ENCODE measurements at regions not wholly inside any gene's neighbourhood (a gene's known extent, or its start where the extent isn't known, plus 50 kb on each side); places are given as distances from the start of the nearest gene placed in this dataset.
"Not testable (repeated sequence)": the region's sequence is repeated elsewhere in the genome, so short reads cannot be mapped to it uniquely, and the experiment has no call there.

- H3K4me1 ChIP-seq (ENCODE audit: control insufficient read depth, insufficient read depth, low read length, poor library complexity, severe bottlenecking); H3K4me3 ChIP-seq (ENCODE audit: extremely low read depth, insufficient read depth, low read length, poor library complexity, severe bottlenecking); H3K36me3 ChIP-seq (ENCODE audit: control insufficient read depth, insufficient read depth, low read length); H3K9me3 ChIP-seq (ENCODE audit: control insufficient read depth, low read length); H3K27ac ChIP-seq (ENCODE audit: low read depth, low read length, severe bottlenecking): not testable (repeated sequence)
- WGBS, 2 experiments (ENCODE audit: insufficient coverage in 2 of 2), result no CpG with 5 or more reads among the region's 1 CpG
These were observed 98.9 kb upstream of the BCHE start for GRCh38 chr3:165936081-165936480.

GRCh38 chr3:165924301-165924791 is 87.1 kb upstream of the BCHE start:
- not testable (repeated sequence) for H3K9me3 ChIP-seq (ENCODE audit: control insufficient read depth, low read length); H3K4me3 ChIP-seq (ENCODE audit: extremely low read depth, insufficient read depth, low read length, poor library complexity, severe bottlenecking); H3K4me1 ChIP-seq (ENCODE audit: control insufficient read depth, insufficient read depth, low read length, poor library complexity, severe bottlenecking); H3K27ac ChIP-seq (ENCODE audit: low read depth, low read length, severe bottlenecking); H3K36me3 ChIP-seq (ENCODE audit: control insufficient read depth, insufficient read depth, low read length)
- 93 to 100% methylated on average over 9 to 17 of the region's 29 CpGs for WGBS, 2 experiments (ENCODE audit: insufficient coverage in 2 of 2)

- WGBS, 2 experiments (ENCODE audit: insufficient coverage in 2 of 2), result 87 to 92% methylated on average over 5 of the region's 5 CpGs
- no peaks in the 10 kb centered on the region for H3K9me3 ChIP-seq (ENCODE audit: control insufficient read depth, low read length)
- H3K36me3 ChIP-seq (ENCODE audit: control insufficient read depth, insufficient read depth, low read length), result no peaks in the 10 kb centered on the region
- H3K4me3 ChIP-seq (ENCODE audit: extremely low read depth, insufficient read depth, low read length, poor library complexity, severe bottlenecking), result no peak overlapping the region
- H3K27ac ChIP-seq (ENCODE audit: low read depth, low read length, severe bottlenecking), result no peak overlapping the region
- H3K4me1 ChIP-seq (ENCODE audit: control insufficient read depth, insufficient read depth, low read length, poor library complexity, severe bottlenecking), result no peaks in the 10 kb centered on the region
These were observed 83.8 kb upstream of the BCHE start for GRCh38 chr3:165920984-165921383.

GRCh38 chr3:165919284-165919683 is 82.1 kb upstream of the BCHE start:
- H3K27ac ChIP-seq (ENCODE audit: low read depth, low read length, severe bottlenecking), result no peak overlapping the region
- no peaks in the 10 kb centered on the region for H3K9me3 ChIP-seq (ENCODE audit: control insufficient read depth, low read length)
- no CpG with 5 or more reads among the region's 4 CpGs for WGBS, 2 experiments (ENCODE audit: insufficient coverage in 2 of 2)
- H3K36me3 ChIP-seq (ENCODE audit: control insufficient read depth, insufficient read depth, low read length), result no peaks in the 10 kb centered on the region
- H3K4me1 ChIP-seq (ENCODE audit: control insufficient read depth, insufficient read depth, low read length, poor library complexity, severe bottlenecking), result no peaks in the 10 kb centered on the region
- H3K4me3 ChIP-seq (ENCODE audit: extremely low read depth, insufficient read depth, low read length, poor library complexity, severe bottlenecking), result no peak overlapping the region

GRCh38 chr3:165918657-165918979 is 81.4 kb upstream of the BCHE start:
- Histone ChIP-seq H3K36me3 (ENCODE audit: control insufficient read depth, insufficient read depth, low read length) (no peaks in the 10 kb centered on the region), H3K4me3 (ENCODE audit: extremely low read depth, insufficient read depth, low read length, poor library complexity, severe bottlenecking) (no peak overlapping the region), H3K9me3 (ENCODE audit: control insufficient read depth, low read length) (no peaks in the 10 kb centered on the region), H3K27ac (ENCODE audit: low read depth, low read length, severe bottlenecking) (no peak overlapping the region), H3K4me1 (ENCODE audit: control insufficient read depth, insufficient read depth, low read length, poor library complexity, severe bottlenecking) (no peaks in the 10 kb centered on the region)
- WGBS, 2 experiments (ENCODE audit: insufficient coverage in 2 of 2), result 92 to 95% methylated on average over 15 to 23 of the region's 23 CpGs

- H3K36me3 ChIP-seq (ENCODE audit: control insufficient read depth, insufficient read depth, low read length); H3K4me1 ChIP-seq (ENCODE audit: control insufficient read depth, insufficient read depth, low read length, poor library complexity, severe bottlenecking); H3K27ac ChIP-seq (ENCODE audit: low read depth, low read length, severe bottlenecking); H3K9me3 ChIP-seq (ENCODE audit: control insufficient read depth, low read length); H3K4me3 ChIP-seq (ENCODE audit: extremely low read depth, insufficient read depth, low read length, poor library complexity, severe bottlenecking): not testable (repeated sequence)
- 96 to 97% methylated on average over 9 to 19 of the region's 24 CpGs for WGBS, 2 experiments (ENCODE audit: insufficient coverage in 2 of 2)
These were observed 80.9 kb upstream of the BCHE start for GRCh38 chr3:165917938-165918656.

- H3K27ac ChIP-seq (ENCODE audit: low read depth, low read length, severe bottlenecking); H3K4me1 ChIP-seq (ENCODE audit: control insufficient read depth, insufficient read depth, low read length, poor library complexity, severe bottlenecking); H3K36me3 ChIP-seq (ENCODE audit: control insufficient read depth, insufficient read depth, low read length); H3K9me3 ChIP-seq (ENCODE audit: control insufficient read depth, low read length); H3K4me3 ChIP-seq (ENCODE audit: extremely low read depth, insufficient read depth, low read length, poor library complexity, severe bottlenecking): not testable (repeated sequence)
These were observed 77.9 kb upstream of the BCHE start for GRCh38 chr3:165915104-165915503.

- WGBS, 2 experiments (ENCODE audit: insufficient coverage in 2 of 2), result 88 to 97% methylated on average over 4 of the region's 7 CpGs
- Histone ChIP-seq H3K36me3 (ENCODE audit: control insufficient read depth, insufficient read depth, low read length) (no peaks in the 10 kb centered on the region), H3K4me1 (ENCODE audit: control insufficient read depth, insufficient read depth, low read length, poor library complexity, severe bottlenecking) (no peaks in the 10 kb centered on the region), H3K9me3 (ENCODE audit: control insufficient read depth, low read length) (no peaks in the 10 kb centered on the region), H3K4me3 (ENCODE audit: extremely low read depth, insufficient read depth, low read length, poor library complexity, severe bottlenecking) (no peak overlapping the region), H3K27ac (ENCODE audit: low read depth, low read length, severe bottlenecking) (no peak overlapping the region)
These were observed 66.8 kb upstream of the BCHE start for GRCh38 chr3:165903885-165904630.

- H3K4me1 ChIP-seq (ENCODE audit: control insufficient read depth, insufficient read depth, low read length, poor library complexity, severe bottlenecking), result no peaks in the 10 kb centered on the region
- H3K27ac ChIP-seq (ENCODE audit: low read depth, low read length, severe bottlenecking), result no peak overlapping the region
- no peaks in the 10 kb centered on the region for H3K9me3 ChIP-seq (ENCODE audit: control insufficient read depth, low read length)
- no CpG with 5 or more reads among the region's 1 CpG for WGBS, 2 experiments (ENCODE audit: insufficient coverage in 2 of 2)
- H3K36me3 ChIP-seq (ENCODE audit: control insufficient read depth, insufficient read depth, low read length), result no peaks in the 10 kb centered on the region
- no peak overlapping the region for H3K4me3 ChIP-seq (ENCODE audit: extremely low read depth, insufficient read depth, low read length, poor library complexity, severe bottlenecking)
These were observed 61.8 kb upstream of the BCHE start for GRCh38 chr3:165899066-165899465.

GRCh38 chr3:165897137-165897536 is 59.9 kb upstream of the BCHE start:
- H3K27ac ChIP-seq (ENCODE audit: low read depth, low read length, severe bottlenecking), result no peak overlapping the region
- WGBS, 2 experiments (ENCODE audit: insufficient coverage in 2 of 2), result 81 to 91% methylated on average over 6 of the region's 7 CpGs
- H3K9me3 ChIP-seq (ENCODE audit: control insufficient read depth, low read length), result no peaks in the 10 kb centered on the region
- no peaks in the 10 kb centered on the region for H3K36me3 ChIP-seq (ENCODE audit: control insufficient read depth, insufficient read depth, low read length)
- H3K4me1 ChIP-seq (ENCODE audit: control insufficient read depth, insufficient read depth, low read length, poor library complexity, severe bottlenecking), result no peaks in the 10 kb centered on the region
- H3K4me3 ChIP-seq (ENCODE audit: extremely low read depth, insufficient read depth, low read length, poor library complexity, severe bottlenecking), result no peak overlapping the region

- Histone ChIP-seq H3K36me3 (ENCODE audit: control insufficient read depth, insufficient read depth, low read length) (no peaks in the 10 kb centered on the region), H3K4me1 (ENCODE audit: control insufficient read depth, insufficient read depth, low read length, poor library complexity, severe bottlenecking) (no peaks in the 10 kb centered on the region), H3K27ac (ENCODE audit: low read depth, low read length, severe bottlenecking) (no peak overlapping the region), H3K9me3 (ENCODE audit: control insufficient read depth, low read length) (no peaks in the 10 kb centered on the region), H3K4me3 (ENCODE audit: extremely low read depth, insufficient read depth, low read length, poor library complexity, severe bottlenecking) (no peak overlapping the region)
- WGBS, 2 experiments (ENCODE audit: insufficient coverage in 2 of 2), result 13% methylated on average over 2 to 3 of the region's 5 CpGs
These were observed 58.7 kb upstream of the BCHE start for GRCh38 chr3:165895919-165896318.

Measured in mesodermal cell (in vitro differentiated cells).